ENCODE measurements at regions not wholly inside any gene's neighbourhood (a gene's known extent, or its start where the extent isn't known, plus 50 kb on each side); places are given as distances from the start of the nearest gene placed in this dataset.

GRCh38 chr5:91293131-91293530, 90.0 kb downstream of the ARRDC3 start:
- no peak overlapping the region for H2BK15ac ChIP-seq (ENCODE audit: low read length)
- no peaks in the 10 kb centered on the region; a peak in 1 of 4 replicates for H3K9me3 ChIP-seq (ENCODE audit: insufficient read depth in 2 of 2, low read depth in 1 of 2, low read length in 1 of 2)
- H4K5ac ChIP-seq (ENCODE audit: insufficient read length, low read depth, low read length): no peak overlapping the region
- H3K14ac ChIP-seq (ENCODE audit: insufficient read length): no peak overlapping the region
- H3K4me1 ChIP-seq (replicated peaks in 1 of 4; ENCODE audit: control insufficient read depth in 3 of 4, insufficient read depth in 4 of 4, low read length in 3 of 4): peaks cover 0 to 4% (median 0%) of the 10 kb centered on the region in 4 experiments; a peak in 1 of 7 replicates
- DNase-seq (ENCODE audit: low read depth in 1 of 2, low spot score in 2 of 2): no peak
- H3K4me2 ChIP-seq (ENCODE audit: insufficient read depth in 1 of 2, low read depth in 2 of 2, low read length in 2 of 2): no peak overlapping the region
- H3K79me2 ChIP-seq (ENCODE audit: control insufficient read depth in 1 of 2, insufficient read depth in 2 of 2, low read length in 2 of 2): no peaks in the 10 kb centered on the region
- no peak overlapping the region for H3K9ac ChIP-seq (replicated peaks in 1 of 4; ENCODE audit: extremely low read depth in 1 of 4, low read depth in 3 of 4, low read length in 3 of 4)
- H3K23me2 ChIP-seq (ENCODE audit: low read depth, low read length): no peaks in the 10 kb centered on the region
- no peak overlapping the region for H3K23ac ChIP-seq (ENCODE audit: insufficient read length)
- FAIRE-seq: peak; percentile 97
- no peak overlapping the region for H3K4me3 ChIP-seq (ENCODE audit: extremely low read depth in 1 of 4, insufficient read depth in 2 of 4, low read depth in 3 of 4, low read length in 4 of 4)
- no peaks in the 10 kb centered on the region for H4K20me1 ChIP-seq (replicated peaks in 1 of 2; ENCODE audit: control insufficient read depth in 1 of 2, insufficient read depth in 2 of 2, low read length in 2 of 2)
- H2BK12ac ChIP-seq (ENCODE audit: low read depth, low read length): no peak overlapping the region
- no peak overlapping the region for H3K18ac ChIP-seq (ENCODE audit: extremely low read depth, low read length)
- TF ChIP-seq ATF3 (IDR thresholded peaks at IDR 0.05; ENCODE audit: insufficient read depth, low read depth, low read length) (no peak), CHD1 (IDR thresholded peaks at IDR 0.05; ENCODE audit: low read depth, low read length) (no peak), TEAD4 (IDR thresholded peaks at IDR 0.05; ENCODE audit: low read depth, low read length) (peak; percentile 77), SIN3A (conservative IDR thresholded peaks at IDR 0.05 in 1 of 2, IDR thresholded peaks at IDR 0.05 in 1 of 2; ENCODE audit: low read depth in 1 of 2, low read length in 2 of 2) (peak; percentile 42 to 72; a peak in 1 of 4 replicates), MAX (IDR thresholded peaks at IDR 0.05) (0 out of 2 replicates have a peak, but pooled peaks have one; percentile 9)
- no peak overlapping the region for H2AFZ ChIP-seq (ENCODE audit: low read length)
- H2BK5ac ChIP-seq (ENCODE audit: low read depth, low read length): no peak overlapping the region
- H2BK20ac ChIP-seq (ENCODE audit: low read length): no peak overlapping the region
- H3K27ac ChIP-seq (ENCODE audit: low read depth, low read length): no peak overlapping the region
- POLR2A ChIA-PET (ENCODE audit: partially characterized antibody): interaction anchor here (3.3 kb wide), 1 partner anchor 90 kb away, joined by 14 read pairs; the partner anchor contains the start of gene ARRDC3
- no peak overlapping the region for H2BK120ac ChIP-seq (replicated peaks; ENCODE audit: low read depth, low read length)
- H3K36me3 ChIP-seq (ENCODE audit: control insufficient read depth in 2 of 4, insufficient read depth in 4 of 4, low read length in 3 of 4): no peaks in the 10 kb centered on the region
- H3K79me1 ChIP-seq (ENCODE audit: low read depth, low read length): no peaks in the 10 kb centered on the region
- CTCF ChIA-PET (ENCODE audit: partially characterized antibody): interaction anchor here (1.2 to 2.8 kb wide), 3 partner anchors 9 to 92 kb away, joined by 4 to 14 read pairs (median 6); no protein-coding TSS in a partner anchor
- H3K4ac ChIP-seq (replicated peaks; ENCODE audit: insufficient read length, low read depth, low read length): no peak overlapping the region
- no peaks in the 10 kb centered on the region for H3K27me3 ChIP-seq (replicated peaks in 1 of 4; ENCODE audit: control insufficient read depth in 3 of 4, extremely low read depth in 1 of 4, insufficient read depth in 3 of 4, low read length in 3 of 4)
- no peak overlapping the region for H2AK5ac ChIP-seq (ENCODE audit: low read depth, low read length)
- no peak overlapping the region for H4K8ac ChIP-seq (ENCODE audit: extremely low read depth, insufficient read depth, low read length)
- no peak overlapping the region for H3K56ac ChIP-seq (replicated peaks; ENCODE audit: insufficient read length, low read depth, low read length)
- no peak overlapping the region for H4K91ac ChIP-seq (replicated peaks; ENCODE audit: insufficient read length, low read length)

Measured in H1 (cell line).